ENCODE measurements at regions not wholly inside any gene's neighbourhood (a gene's known extent, or its start where the extent isn't known, plus 50 kb on each side); places are given as distances from the start of the nearest gene placed in this dataset.
"Not testable (repeated sequence)": the region's sequence is repeated elsewhere in the genome, so short reads cannot be mapped to it uniquely, and the experiment has no call there.

DNA sequence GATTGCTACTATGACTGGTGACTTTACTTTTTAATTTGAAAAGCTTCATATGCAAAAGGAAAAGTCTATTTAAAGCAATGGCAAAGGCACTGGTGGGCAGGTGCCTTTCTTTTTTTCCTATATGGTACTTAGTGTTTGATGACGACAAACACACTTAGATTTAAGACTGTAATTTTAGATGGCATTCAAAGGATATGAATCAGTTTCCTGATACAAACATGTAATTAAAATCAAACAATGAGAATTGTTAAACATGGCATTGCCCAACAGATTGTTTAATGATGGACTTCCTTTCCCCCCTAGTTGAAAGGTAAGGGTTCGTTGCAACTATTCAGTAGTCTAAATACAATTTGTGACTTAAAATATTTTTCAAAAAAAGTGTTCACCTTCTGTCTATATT lies 106.5 kb upstream of the SEMA3C start:
- no peak for FAIRE-seq

DNA sequence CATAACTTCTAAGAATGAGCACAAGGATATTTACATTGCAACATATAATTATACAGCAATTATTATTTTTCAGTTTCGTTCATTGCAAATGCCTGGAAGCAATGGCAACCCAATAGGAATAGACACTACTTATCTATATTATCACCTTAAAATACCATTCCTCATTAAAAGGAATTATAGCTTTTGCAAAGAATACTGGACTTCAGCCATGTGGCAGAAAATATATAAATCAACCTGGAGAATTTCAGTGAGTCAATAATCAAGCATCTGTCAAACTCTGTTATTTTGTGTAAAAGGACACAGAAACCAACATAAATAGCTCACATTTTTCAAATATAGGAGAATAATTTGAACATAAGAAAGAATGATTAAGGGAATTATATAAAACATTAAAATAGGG lies 96.1 kb upstream of the SEMA3C start:
- FAIRE-seq = no peak

DNA sequence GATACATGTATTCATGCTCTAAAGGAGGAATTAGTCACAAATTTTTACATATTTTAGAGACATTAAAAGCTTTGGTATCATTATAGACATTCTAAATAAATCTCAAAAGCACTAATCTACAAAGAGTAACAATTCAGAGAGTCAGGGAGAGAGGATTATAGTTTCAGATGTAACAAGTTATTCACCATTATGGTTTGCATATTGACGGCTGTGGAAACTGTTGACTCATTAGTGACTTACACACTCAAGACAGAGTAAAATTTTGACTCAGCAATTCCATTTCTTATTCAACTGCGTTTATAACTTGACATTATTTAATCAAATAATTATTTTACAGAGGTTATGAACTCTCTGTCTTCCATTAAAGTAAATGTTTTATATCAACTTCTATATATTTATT lies 95.4 kb upstream of the SEMA3C start:
- no peak for FAIRE-seq

DNA sequence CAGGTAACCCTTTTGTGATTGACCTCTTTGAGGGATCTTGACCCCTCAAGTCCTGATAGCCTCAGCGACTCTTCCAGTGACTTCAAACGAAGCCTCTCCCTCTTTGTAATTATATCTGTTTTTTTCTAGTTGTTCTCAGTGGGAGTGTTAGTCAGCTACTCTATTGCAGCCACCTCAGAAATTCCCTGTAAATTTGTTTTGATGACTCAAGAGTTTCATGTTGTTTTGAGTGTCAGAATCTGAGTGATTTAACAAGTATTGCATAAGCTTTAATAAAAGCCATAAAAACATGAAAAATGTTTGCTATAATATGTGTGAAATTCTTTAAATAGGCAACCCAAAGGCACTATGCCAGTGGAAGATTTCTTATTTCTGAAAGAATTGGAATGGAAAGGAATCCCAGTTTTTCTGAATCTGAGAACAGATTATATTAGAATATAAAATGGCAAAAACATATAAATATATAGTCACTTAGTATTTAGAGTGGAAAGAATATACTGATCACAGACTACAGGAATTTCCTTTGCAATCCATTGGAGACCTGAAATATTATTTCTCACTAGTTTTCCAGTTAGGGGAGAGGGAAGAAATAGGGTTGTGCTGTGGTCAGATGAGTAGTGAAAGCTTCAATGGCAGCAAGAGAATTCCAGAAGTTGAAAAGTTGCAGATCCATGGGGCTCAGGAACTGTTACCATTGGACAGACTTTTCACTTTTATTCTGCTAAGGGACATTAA lies 94.4 kb upstream of the SEMA3C start:
- no peak for FAIRE-seq

DNA sequence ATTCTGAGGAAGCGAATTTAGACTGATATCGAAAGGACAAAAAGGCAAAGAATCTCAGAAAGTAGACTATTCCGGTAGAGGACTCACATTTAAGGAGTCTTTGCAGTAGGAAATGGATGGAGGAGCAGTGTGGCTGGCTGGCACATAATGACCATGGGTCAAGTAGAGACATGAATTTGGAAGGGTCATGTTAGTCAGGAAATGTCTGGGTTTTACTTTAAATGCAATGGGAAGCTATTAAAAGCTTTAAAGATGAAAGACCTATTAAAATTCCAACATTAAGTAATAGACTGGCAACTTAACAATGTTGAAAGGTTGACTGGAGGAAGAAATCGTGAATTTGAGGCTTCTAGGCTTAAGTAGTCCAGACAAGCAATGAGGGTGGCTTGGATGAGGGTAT lies 90.0 kb upstream of the SEMA3C start:
- no peak for FAIRE-seq

DNA sequence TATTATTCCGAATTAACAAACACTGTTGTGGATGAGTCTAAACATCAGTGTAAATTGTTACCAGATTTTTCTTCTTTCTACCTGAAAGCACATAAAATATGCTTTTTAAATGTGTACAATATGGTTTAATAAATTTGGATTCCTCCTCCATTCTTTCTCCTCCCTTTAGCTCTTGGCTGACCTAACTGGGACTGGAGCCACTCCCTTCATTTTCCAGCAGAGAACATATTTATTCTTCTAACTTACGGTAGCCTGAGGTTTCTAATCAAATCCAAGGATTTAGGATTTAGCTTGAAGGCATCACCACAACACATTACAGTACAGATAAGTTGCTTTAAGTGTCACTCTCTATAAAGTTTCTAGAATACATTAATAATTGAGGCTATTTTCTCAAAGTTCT lies 88.2 kb upstream of the SEMA3C start:
- FAIRE-seq = no peak

DNA sequence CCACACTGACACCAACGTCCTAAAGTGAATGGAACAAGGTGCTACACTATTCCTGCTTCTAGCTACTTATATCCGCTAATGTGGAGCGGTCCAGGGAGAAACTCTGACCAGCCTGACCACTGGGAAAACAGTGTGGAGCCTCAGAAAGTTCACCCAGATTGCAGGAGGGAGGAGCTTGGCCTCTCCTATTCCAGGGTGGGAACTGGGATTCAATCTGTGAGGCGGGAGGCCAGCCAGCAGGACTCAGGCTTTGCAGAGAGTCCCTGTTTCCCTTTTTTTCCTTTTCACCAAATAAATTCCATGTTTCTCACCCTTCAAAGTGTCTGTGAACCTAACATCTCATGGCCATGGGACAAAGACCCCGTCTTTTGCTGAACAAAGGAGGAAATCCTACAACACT lies 86.4 kb upstream of the SEMA3C start:
- no peak for FAIRE-seq

DNA sequence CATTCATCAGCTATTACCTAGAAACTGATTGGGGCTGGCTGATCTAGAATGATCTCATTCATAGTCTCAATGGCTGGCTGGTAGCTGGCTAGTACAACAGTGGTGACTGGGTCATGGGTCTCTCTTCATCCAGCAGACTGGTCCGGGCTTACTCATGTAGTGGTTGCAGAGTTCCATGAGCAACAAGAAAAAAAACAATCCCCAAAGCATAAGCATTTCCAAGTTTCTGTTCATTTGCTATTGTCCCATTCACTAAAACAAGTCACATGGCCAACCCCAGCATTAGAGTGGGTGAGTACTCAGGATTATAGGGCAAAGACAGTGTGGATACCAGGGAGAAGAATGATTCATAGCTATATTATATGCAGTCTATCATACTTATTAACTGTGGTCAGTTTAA lies 85.2 kb upstream of the SEMA3C start:
- no peak for FAIRE-seq

DNA sequence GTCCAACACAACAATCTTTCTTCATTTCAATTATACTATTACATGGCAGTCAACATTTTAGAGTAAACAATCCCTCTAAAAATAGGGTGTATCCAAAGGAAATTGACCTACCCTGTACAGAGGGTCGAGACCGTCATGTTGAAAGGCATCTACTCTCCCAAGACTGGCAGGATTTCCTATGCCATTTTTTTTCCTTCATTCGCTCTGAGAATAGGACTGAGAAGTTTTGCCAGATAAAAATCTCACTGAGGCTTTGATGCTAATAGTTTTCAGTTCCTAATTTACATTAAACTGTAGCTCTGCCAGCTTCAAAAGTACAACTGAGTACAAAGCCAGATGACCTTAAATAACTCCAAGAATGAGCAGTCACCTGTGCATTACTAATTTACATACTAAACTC lies 84.5 kb upstream of the SEMA3C start:
- FAIRE-seq = no peak

DNA sequence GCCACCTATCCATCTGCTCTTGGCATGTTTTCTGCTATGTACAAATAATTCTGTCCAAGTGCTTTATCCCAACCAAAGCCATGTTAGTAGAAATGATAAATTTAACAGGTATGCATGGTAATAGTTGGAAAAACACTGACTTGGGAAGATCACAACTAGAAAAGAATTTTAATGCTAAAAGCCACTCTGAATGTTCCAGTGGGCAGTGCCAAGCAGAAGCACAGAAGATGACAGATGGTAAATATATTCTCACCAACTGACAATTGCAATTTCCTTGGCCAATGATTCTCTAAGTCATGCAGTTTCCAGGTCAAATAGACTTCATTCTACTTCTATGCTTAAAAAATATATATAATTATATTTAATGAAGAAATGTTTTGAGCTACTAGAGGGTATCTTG lies 83.6 kb upstream of the SEMA3C start:
- no peak for FAIRE-seq

DNA sequence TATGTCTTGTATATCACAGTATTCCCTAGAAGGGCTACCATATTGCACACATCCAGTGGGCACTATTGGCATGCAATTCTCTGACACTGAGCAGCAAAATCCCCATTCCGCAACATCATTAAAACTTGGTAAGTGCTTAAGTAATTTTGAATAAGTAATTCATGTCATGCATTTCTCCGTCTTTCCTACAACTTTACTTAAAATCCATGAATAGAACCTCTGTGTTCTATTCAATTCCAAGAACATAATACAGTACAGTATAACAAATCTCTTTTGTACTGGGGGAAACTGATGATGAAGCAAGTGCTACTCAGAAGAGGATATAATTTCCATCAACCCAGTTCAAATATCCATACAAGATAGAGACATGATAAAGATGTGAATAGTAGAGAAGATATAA lies 80.9 kb upstream of the SEMA3C start:
- no peak for FAIRE-seq

DNA sequence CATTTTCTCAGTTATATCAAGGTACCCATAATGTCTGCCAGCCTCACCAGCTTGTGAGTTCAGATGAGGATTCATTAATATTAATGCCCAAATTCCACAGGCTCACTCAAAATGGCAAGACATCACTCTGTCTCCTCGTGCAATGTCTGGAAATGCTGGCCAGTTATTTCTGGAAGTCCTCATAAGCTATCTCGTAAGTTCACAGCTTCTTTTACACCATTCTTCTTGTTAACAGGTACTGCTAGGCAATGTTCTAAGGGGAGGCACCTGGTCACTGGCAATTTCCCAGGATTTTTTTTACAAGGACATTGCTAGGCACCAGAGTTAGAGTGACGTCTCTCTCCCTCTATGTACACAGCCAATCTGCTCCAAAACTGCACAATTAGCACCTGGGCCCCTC lies 80.2 kb upstream of the SEMA3C start:
- FAIRE-seq = no peak

DNA sequence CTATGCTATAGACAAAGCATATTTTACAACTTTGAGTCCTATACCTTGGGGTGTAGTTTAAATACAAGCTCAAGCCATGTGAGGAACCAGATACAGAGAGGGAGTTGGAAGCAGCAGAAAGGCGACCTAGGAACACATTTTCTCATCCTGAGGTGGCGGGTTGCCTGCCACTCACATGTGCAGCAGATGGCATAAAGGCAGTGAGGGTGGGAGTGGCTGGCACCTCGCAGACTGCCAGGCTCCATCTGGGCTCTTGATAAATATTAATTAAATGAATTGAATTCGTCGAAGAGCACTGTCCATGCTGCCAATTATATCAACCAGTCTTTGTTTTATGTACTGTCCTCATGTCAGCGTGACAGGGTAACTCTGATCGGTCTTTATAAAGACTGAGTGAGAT lies 79.0 kb upstream of the SEMA3C start:
- FAIRE-seq = no peak

DNA sequence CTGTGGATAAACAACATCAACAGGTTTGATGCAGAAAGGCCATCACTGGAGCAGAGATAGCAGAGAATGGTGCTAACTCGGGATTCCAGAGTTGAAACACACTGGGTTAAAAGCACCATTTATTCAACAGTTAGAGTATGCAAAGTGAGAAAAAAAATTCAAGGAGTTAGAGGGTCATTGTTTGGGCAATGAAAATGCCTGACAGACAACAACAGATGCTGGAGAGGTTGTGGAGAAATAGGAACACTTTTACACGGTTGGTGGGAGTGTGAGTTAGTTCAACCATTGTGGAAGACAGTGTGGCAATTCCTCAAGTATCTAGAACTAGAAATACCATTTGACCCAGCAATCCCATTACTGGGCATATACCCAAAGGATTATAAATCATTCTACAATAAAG lies 77.4 kb upstream of the SEMA3C start:
- not testable (repeated sequence) for FAIRE-seq

DNA sequence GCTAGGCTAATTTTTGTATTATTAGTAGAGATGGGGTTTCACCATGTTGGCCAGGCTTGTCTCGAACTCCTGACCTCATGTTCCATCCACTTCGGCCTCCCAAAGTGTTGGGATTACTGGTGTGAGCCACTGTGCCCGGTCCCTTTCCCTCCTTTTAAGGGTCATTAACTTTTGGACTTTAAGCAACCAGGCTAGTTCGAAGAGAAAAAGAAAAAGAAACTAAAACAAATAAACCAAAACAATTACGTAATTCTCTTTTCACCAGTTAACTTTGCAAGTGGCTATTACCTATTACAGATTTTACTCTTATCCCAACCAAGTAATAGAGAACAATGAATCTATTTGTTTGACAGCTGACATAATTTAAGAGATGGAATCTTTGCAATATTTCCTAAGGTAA lies 72.8 kb upstream of the SEMA3C start:
- FAIRE-seq = no peak

DNA sequence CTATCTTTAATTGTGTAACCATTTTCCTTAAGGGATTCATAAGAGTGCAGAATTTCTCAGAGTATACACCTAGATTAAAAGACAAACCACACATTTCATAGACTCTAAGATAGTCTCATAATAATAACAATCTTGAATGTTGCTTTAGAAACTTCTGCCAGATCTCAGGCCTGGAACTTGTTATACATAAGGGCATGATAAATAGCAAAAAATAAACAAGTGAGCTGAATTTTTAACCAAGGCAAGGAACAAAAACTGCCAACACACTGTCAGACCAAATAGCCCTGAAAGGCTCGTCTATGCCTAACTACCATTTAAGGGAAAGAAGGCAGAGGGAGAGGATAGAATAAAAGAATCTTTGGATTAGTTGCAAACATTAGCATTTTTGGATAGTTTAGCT lies 65.8 kb upstream of the SEMA3C start:
- no peak for FAIRE-seq

DNA sequence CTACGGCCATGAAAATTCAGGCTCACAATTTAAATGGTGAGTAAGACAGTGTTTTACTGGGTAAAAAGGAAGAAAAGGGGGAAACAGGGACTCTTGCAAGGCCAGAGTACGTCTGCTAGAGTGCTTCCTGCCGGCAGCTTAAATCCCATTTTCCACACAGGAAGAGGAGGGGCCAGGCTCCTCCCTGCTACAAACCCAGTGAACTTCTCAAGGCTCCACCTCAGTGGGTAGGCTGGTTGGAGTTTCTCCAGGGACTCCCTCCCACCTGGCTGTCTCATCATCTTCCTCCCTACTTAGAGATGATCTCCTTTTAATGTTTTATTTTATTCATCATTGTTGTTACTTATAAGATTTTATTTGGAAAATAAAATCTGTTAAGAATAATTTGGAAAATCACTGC lies 62.6 kb upstream of the SEMA3C start:
- FAIRE-seq = no peak

DNA sequence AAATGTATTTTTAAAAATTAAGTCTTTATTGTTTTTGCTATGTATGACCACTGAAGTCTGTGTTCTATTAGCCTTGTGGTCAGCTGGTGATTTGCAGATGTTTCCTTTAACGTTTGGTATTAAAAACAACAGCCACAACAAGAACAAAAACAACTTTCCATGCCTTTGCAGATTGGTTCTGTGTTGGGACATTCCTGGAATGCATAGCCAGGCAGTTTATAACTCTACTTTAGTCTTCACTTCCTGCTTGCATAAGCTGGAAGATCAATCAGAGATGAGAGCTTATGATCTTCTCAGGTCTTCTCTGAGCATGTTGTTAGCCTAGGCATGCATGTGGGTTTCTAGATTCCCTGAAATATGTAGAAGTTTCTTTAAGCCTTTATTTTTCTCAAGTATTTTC lies 58.9 kb upstream of the SEMA3C start:
- FAIRE-seq = no peak

DNA sequence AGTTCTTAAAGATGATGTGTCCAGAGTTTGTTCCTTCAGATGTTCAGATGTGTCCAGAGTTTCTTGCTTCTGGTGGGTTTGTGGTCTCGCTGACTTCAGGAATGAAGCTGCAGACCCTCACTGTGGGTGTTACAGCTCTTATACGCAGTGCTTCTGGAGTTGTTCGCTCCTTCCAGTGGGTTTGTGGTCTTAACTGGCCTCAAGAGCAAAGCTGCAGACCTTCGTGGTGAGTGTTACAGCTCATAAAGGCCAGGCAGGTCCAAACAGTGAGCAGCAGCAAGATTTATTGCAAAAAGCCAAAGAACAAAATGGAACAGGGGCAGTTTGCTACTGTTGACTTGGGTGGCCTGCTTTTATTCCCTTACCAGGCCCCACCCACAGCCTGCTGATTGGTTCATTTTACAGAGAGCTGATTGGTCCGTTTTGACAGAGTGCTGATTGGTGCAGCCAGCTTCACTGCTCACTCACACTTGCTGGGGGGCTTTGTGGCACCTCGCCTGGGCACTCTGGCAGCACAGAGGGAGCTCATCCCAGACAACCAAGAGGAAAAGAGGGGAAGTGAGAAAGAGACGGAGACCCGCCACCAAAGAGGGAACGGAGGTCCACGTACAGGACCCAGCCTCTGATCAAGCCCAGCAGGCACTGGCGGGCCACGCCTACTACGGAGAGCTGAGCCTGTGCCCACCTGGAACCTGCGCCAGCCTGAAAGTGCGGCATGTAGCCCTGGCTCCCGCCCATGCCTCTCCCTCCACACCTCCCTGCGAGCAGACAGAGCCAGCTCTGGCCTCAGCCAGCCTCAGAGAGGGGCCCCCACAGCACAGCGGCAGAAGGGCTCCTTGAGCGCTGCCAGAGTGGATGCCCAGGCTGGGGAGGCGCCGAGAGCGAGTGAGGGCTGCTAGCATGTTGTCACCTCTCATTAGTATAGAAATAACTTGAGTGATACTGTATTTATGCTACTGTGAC lies 55.8 kb upstream of the SEMA3C start:
- FAIRE-seq = no peak

DNA sequence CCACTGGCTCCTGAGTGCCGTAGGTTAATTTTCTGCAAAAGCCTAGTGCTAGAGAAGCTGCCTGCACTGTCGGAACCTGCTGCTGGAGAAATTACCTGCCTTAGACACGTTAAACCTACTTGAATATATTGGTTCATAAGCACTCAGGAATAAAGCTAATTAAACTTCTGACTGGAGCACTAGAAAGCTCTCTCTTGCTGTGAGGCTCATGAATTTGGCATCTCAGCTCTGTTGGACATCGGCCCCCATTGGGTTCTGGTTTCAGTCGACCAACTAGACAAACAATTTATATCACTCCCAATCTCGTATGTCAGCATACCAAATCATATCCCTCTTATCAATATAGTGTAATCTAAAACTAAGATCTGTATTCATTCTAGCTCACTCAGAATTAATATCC lies 52.4 kb upstream of the SEMA3C start:
- FAIRE-seq = no peak
